HG03520 (cell line): ENCODE measurements at regions not wholly inside any gene's neighbourhood (a gene's known extent, or its start where the extent isn't known, plus 50 kb on each side); places are given as distances from the start of the nearest gene placed in this dataset.

Experiments
- ATAC-seq: cut with Tn5 transposase; IDR thresholded peaks from one replicate; pipeline ENCODE4 v1.9.1; 2021; ENCODE audit warnings: mild to moderate bottlenecking, moderate library complexity; ENCODE audit not compliant: unreplicated experiment

- ATAC-seq, result no peak
Measured at GRCh38 chr2:158732573-158733429, 62.3 kb upstream of the DAPL1 start.

GRCh38 chr2:158733430-158733755, 61.7 kb upstream of the DAPL1 start:
- ATAC-seq, result no peak

DNA sequence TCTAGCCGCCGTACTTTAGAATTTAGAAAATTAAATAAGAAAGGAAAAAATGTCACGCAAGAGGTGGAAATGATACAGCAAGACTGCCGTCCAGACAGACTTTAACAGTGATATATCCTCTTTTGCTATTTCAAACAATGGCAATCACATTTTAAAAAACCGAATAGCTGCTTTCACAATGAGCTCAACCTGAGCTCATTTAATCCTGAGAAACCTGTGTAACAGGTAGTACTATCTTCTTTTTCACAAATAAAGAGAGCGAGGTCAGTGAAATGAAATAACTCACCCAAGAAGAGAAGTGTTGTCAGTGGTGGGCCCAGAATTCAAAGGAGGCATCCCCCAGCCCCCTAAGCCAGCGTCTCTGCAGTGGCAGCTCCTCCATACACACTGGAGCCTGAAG, 60.7 kb upstream of the DAPL1 start:
- ATAC-seq, result no peak

DNA sequence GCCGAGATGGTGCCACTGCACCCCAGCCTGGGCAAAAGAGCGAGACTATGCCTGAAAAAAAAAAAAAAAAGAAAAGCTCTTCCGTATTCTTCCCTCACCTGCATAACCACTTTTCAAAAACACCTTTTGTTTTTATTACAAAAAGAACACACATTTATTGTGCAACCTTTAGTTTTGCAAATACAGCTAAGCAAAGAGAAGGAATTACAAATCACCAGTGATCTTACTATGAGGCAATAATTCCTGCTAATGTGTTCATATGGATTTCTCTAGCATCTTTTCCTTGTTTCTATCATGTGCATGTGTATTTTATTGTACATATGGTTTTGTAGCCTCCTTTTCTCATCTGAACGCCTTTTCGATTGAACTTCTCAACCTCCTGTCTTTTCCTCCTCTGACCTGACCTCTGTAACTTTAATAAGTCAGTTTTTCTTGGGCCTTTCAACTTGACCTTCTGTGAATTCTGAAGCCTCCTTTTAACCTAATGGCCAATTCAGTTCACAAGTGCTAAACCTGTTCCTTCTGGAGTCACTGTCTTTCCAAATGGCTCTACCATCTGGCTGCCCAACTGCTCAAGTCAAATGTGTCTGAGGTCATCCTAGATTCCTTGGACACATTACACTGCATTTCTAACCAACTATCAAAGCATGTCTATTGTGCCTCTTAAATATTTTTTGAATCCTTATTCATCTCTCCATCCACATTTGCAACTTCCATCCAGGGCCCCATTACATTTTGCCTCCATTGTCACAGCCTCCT, 59.1 kb upstream of the DAPL1 start:
- ATAC-seq, result no peak

- no peak for ATAC-seq
Measured at GRCh38 chr2:158738363-158738762, 56.8 kb upstream of the DAPL1 start.

DNA sequence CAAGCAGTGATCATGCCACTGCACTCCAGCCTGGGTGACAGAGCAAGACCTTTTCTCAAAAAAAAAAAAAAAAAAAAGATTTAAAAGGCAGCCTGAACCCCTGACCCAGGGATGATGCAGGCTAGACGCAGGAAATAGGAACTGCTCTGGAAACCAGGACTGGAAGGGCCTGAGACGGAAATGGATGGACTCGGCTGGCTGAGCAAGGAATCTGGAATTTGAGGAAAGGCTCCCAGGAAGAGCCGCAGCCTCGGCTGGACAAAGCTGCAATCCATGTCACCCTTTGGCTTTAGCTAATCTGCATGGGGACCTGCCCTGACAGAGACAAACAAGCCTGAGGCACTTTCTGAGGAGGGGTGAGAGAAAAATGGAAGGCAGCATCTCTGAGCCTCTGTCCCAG, 55.0 kb upstream of the DAPL1 start:
- no peak for ATAC-seq

GRCh38 chr2:158740621-158741020, 54.5 kb upstream of the DAPL1 start:
- no peak for ATAC-seq

GRCh38 chr2:158741625-158742024, 53.5 kb upstream of the DAPL1 start:
- no peak for ATAC-seq

DNA sequence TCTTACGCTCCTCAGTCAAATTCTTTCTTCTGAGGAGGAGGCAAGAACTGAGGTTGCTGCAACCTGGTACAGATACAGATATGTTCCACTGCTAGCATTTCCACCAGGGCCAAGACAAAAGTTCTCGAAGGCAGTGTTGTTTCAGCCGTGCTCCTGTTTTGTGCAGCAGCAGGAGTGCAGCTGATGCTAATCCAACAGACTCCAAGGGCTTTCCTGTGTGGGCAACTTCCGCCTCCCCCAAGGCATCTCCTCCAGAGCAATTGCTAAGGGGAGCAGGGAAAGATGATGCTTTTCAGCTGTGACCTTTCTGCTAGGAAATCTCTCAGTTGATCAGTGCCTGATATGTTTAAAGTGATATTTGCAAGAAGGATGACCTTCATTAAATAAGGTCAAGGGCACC, 52.6 kb upstream of the DAPL1 start:
- no peak for ATAC-seq

DNA sequence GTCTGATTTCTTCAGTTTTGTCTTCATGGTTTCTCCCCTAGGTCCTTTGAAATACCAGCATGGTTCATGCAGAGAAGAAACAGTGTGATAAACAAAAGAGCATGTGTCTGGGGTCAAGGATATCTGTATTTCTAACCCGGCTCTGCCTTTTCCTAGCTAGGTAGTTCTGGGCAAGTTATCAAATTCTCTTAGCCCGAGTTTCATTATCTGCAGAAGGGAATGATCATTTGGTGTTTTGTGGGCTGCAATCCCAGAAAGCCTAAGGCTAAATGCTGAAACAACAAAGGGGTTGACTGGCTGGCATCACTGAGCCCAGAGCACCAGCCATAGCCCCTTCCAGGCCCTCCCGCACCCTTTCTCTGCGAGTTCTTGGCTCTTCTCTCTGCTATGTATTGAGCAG, 51.7 kb upstream of the DAPL1 start:
- no peak for ATAC-seq

DNA sequence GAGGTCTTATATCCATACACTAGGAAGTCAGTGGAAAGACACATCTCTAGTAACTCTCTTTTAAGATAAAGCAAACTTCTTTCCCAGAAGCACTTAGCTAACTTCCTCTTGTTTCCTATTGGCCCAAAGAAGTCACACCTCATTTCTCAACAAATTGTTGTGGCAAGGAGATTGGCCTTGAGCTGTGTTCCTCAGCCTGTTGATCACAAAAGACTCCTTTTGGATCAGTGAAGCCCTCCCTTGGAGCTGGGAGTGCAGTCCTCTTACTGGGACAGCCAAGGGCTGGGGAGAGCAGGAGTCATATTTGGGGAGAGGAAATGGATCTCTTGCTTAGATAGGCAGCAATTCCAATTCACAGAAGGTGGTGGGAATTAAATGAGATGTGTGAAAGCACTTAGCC, 51.2 kb upstream of the DAPL1 start:
- no peak for ATAC-seq

DNA sequence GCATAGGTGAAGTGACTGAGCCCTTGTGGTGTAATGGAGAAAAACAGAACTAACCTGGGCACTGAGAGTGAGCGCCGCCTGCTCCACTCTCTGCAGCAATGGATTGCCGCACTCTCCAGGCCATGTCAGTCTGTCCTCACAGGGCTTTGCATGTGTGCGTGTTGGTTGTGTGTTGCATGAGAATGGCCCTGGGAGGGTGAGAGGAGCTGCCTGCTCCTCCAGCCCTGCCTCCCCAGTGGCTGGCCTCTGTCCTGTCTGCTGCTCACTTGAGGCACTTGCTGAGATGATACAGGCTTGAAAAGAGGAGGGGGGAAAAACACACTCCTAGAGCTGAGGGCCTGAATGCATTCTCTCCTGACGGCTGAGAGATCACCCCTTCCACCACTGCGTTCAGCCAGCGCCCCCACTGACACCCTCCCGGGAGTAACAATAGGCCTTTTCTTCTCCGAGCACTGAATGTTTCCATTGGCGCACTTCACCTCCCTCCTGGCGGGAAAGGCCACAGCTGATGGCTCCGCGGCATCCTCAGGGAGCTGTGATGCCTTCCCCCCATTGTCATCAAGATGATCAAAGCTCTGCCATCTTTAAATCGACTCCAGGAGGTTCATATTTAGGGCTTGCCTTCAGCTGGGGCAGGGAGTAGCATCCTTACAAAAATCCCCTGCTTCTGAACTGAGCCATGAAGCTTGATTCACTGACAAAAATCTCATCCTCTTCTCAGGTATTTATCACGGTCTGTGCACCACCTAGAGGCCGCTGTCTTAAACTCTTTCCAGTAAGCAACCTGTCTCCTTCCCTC, 49.9 kb upstream of the DAPL1 start:
- ATAC-seq, result peak; percentile 71
